C4-2B (cell line): ENCODE measurements at regions not wholly inside any gene's neighbourhood (a gene's known extent, or its start where the extent isn't known, plus 50 kb on each side); places are given as distances from the start of the nearest gene placed in this dataset.

ENCODE experiments used
- H3K27ac ChIP-seq: fragments of 450-650 bp; 2 replicates; pipeline ENCODE4 v1.5.1; 2017
- CTCF ChIP-seq: fragments of 450-650 bp; conservative IDR thresholded peaks from 2 replicates; pipeline ENCODE4 v1.5.1; 2017; ENCODE audit warnings: mild to moderate bottlenecking
- ZFX ChIP-seq: fragments of 450-650 bp; IDR thresholded peaks from 2 replicates; pipeline ENCODE4 v1.6.1; 2017

DNA sequence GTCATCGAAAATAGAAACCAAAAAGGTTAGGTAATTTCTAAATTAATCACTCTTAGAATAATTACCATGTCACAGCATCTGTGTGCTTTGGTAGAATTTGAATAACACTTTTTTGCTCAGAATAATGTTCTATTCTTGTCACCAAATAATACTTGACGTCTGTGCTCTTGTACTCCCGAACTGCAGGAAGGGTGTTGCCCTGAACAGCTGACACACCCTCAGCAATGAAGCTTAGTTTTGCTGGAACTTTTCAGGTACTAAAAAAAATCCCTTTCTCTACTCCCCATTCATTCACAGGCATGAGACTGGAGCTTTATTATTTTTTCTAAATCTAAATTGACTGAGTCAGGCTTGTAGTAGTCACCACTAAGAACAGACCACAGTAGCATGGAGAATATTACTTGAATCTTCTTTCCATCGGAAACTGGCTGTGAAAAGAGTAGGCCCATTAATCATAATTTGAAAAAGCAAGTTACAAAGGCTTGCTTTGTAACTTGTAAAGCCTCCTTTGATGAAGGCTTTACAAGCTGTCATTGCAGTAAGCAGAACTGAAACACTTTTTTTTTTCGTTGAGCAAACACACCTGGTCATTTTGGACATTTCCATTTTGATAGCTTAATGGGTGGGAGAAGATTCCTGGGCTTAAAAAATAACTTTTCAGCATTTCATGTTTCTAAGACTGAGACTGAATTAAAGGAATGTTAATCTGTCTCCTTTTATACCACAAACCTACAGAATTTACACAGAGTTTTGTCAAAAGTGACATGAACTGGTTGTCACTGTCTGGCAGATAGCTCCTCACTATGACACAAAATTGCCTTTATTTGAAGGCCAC, 70.3 kb upstream of the PELI1 start:
- TF ChIP-seq CTCF, result no peak
- TF ChIP-seq ZFX, result no peak
- no peak overlapping the region for H3K27ac ChIP-seq

GRCh38 chr2:64217198-64217869, 73.1 kb upstream of the PELI1 start:
- no peak overlapping the region for H3K27ac ChIP-seq
- TF ChIP-seq CTCF (no peak), ZFX (no peak)

- no peak for TF ChIP-seq ZFX
- TF ChIP-seq CTCF, result no peak
Observed at GRCh38 chr2:64218137-64218802, 74.0 kb upstream of the PELI1 start.

DNA sequence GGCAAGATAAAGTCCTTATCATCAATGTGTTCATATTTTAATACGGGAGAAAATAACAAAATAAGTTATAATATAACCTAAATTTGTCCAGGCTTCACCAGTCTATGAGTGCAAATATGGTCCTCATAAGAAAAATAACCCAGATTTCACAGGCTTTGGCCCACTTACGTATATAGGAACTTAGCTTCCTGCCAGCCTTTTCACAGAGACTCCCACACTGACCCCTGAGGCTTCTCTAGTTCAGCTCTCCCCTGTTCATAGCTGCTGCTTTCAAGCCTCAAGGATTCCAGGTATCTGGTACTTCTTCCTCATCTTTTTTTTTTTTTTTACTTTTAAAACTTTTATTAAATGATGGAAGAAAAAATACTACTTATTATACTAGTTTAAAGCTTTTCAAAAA, 74.9 kb upstream of the PELI1 start:
- no peak for TF ChIP-seq ZFX
- TF ChIP-seq CTCF, result no peak
- no peak overlapping the region for H3K27ac ChIP-seq

More at GRCh38 chr2:64218137-64218802, 74.0 kb upstream of the PELI1 start:
- H3K27ac ChIP-seq, result no peak overlapping the region

GRCh38 chr2:64220265-64220664, 76.0 kb upstream of the PELI1 start:
- TF ChIP-seq CTCF (no peak), ZFX (no peak)
- no peak overlapping the region for H3K27ac ChIP-seq

DNA sequence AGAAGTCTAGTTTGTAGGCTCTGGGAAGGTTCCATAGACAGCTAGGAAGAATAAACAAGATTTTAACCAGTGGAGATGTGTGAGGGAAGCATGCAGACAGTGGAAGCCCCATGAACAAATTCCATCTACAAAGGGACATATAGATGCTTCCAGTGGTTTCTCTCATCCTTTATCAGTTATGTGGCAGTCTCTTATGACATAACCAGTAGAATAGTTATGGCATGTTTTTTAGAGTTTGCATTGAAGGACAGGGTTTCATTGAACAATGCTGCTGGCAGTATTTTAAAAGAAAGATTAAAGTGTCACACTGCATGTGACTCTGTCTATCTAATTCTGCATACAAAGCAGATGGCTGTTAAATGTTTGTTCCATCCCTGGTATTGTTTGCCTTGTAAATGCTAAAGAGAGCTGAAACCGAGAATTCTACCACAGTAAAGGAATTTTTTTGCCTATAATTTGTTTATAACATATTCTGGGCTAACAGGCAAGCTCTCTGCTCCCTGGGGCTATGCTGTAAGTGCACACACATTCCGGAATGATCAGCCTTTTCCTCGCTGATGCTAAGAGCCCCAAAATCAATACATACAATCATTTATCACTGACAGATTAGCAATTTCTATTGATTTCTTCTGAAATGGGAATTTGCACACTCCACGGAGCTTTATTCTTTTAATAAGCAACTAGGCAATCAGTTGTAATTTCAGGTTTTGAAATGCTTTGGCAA, 76.8 kb upstream of the PELI1 start:
- H3K27ac ChIP-seq, result no peak overlapping the region
- TF ChIP-seq CTCF (no peak), ZFX (no peak)
